SU-DHL-6 (cell line): ENCODE measurements at regions not wholly inside any gene's neighbourhood (a gene's known extent, or its start where the extent isn't known, plus 50 kb on each side); places are given as distances from the start of the nearest gene placed in this dataset.

Experiments
- H2AFZ ChIP-seq: fragments of 200-600 bp; sonication (generic); 2 replicates; pipeline ENCODE4 v1.6.1; 2014; ENCODE audit warnings: low read depth, mild to moderate bottlenecking, moderate library complexity, mixed read lengths, antibody characterized with exemption, low read length; ENCODE audit not compliant: severe bottlenecking
- H3F3A ChIP-seq: fragments of 200-600 bp; shearing (Covaris generic); 2 replicates; pipeline ENCODE4 v1.6.0; 2016; ENCODE audit warnings: antibody characterized with exemption, mild to moderate bottlenecking; ENCODE audit not compliant: insufficient read depth
- H3K27ac ChIP-seq: fragments of 200-600 bp; sonication (generic); 2 replicates; pipeline ENCODE4 v1.5.1; 2016; ENCODE audit warnings: low read depth, mild to moderate bottlenecking, low read length, moderate library complexity, mixed read lengths
- H3K27me3 ChIP-seq: fragments of 200-600 bp; sonication (generic), shearing (Covaris generic); 2 replicates; pipeline ENCODE4 v1.6.0; 2014; ENCODE audit warnings: mild to moderate bottlenecking, low read length
- H3K36me3 ChIP-seq: fragments of 200-600 bp; sonication (generic); 2 replicates; pipeline ENCODE4 v1.6.1; 2014; ENCODE audit warnings: mild to moderate bottlenecking, low read length, mixed read lengths
- H3K4me2 ChIP-seq: fragments of 300-600, 200-600 bp; shearing (Covaris generic), sonication (generic); 2 replicates; pipeline ENCODE4 v1.6.0; 2014; ENCODE audit warnings: low read length, low read depth, mild to moderate bottlenecking; ENCODE audit not compliant: poor library complexity, severe bottlenecking
- H3K4me3 ChIP-seq: fragments of 200-600 bp; sonication (generic); 2 replicates; pipeline ENCODE4 v1.5.1; 2014; ENCODE audit warnings: antibody characterized with exemption, low read length, mild to moderate bottlenecking, mixed read lengths; ENCODE audit not compliant: insufficient read depth, poor library complexity, severe bottlenecking
- H3K79me2 ChIP-seq: fragments of 200-600 bp; sonication (generic); 2 replicates; pipeline ENCODE4 v1.6.1; 2014; ENCODE audit warnings: mild to moderate bottlenecking, low read length, moderate library complexity; ENCODE audit not compliant: insufficient read depth
- H3K9ac ChIP-seq: fragments of 200-600 bp; sonication (generic); 2 replicates; pipeline ENCODE4 v1.7.0; 2014; ENCODE audit warnings: mild to moderate bottlenecking, low read length
- H3K9me2 ChIP-seq: fragments of 200-600 bp; sonication (generic); replicated peaks from 2 replicates; pipeline ENCODE4 v1.6.1; 2014; ENCODE audit warnings: low read length; ENCODE audit not compliant: insufficient read depth
- H3K9me3 ChIP-seq: fragments of 200-600 bp; sonication (generic); 2 replicates; pipeline ENCODE4 v1.6.1; 2014; ENCODE audit warnings: low read length, mixed read lengths; ENCODE audit not compliant: insufficient read depth
- H4K20me1 ChIP-seq: fragments of 200-600 bp; sonication (generic); 2 replicates; pipeline ENCODE4 v1.6.1; 2014; ENCODE audit warnings: low read depth, mild to moderate bottlenecking, antibody characterized with exemption, low read length, moderate library complexity, mixed read lengths
- CTCF ChIP-seq: fragments of 200-600 bp; sonication (generic); IDR thresholded peaks from one replicate; pipeline ENCODE4 v1.5.1; 2017; ENCODE audit warnings: antibody characterized with exemption, mild to moderate bottlenecking, low read length, moderate library complexity; ENCODE audit not compliant: insufficient read depth, poor library complexity, severe bottlenecking
- EZH2phosphoT487 ChIP-seq: fragments of 200-600 bp; sonication (generic), shearing (Covaris generic); conservative IDR thresholded peaks from 2 replicates; pipeline ENCODE4 v1.6.1; 2018; ENCODE audit warnings: mild to moderate bottlenecking, antibody characterized with exemption, low read length, moderate library complexity, mixed read lengths

- Histone ChIP-seq H2AFZ (no peak overlapping the region), H3K4me3 (no peak overlapping the region), H4K20me1 (no peaks in the 10 kb centered on the region), H3K27me3 (no peaks in the 10 kb centered on the region), H3K36me3 (no peaks in the 10 kb centered on the region), H3F3A (no peaks in the 10 kb centered on the region), H3K27ac (no peak overlapping the region), H3K4me2 (no peak overlapping the region), H3K79me2 (no peaks in the 10 kb centered on the region), H3K9ac (no peak overlapping the region), H3K9me2 (no peaks in the 10 kb centered on the region), H3K9me3 (no peaks in the 10 kb centered on the region)
- TF ChIP-seq CTCF (no peak), EZH2phosphoT487 (no peak)
Observed at GRCh38 chr15:35973029-35973428, 427.1 kb upstream of the DPH6 start.

- Histone ChIP-seq H3K9ac (no peak overlapping the region), H3K4me2 (no peak overlapping the region), H3K36me3 (no peaks in the 10 kb centered on the region), H3K27me3 (no peaks in the 10 kb centered on the region), H4K20me1 (no peaks in the 10 kb centered on the region), H3K27ac (no peak overlapping the region), H3K4me3 (no peak overlapping the region), H3K9me2 (no peaks in the 10 kb centered on the region), H3F3A (no peaks in the 10 kb centered on the region), H3K79me2 (no peaks in the 10 kb centered on the region), H3K9me3 (no peaks in the 10 kb centered on the region), H2AFZ (no peak overlapping the region)
- TF ChIP-seq EZH2phosphoT487: no peak
- no peak for TF ChIP-seq CTCF
Observed at GRCh38 chr15:35974052-35974451, 428.1 kb upstream of the DPH6 start.

- Histone ChIP-seq H2AFZ (no peak overlapping the region), H3K79me2 (no peaks in the 10 kb centered on the region), H3K36me3 (no peaks in the 10 kb centered on the region), H3K4me3 (no peak overlapping the region), H3F3A (no peaks in the 10 kb centered on the region), H3K27me3 (no peaks in the 10 kb centered on the region), H3K9me3 (no peaks in the 10 kb centered on the region), H3K9ac (no peak overlapping the region), H4K20me1 (no peaks in the 10 kb centered on the region), H3K4me2 (no peak overlapping the region), H3K9me2 (no peaks in the 10 kb centered on the region), H3K27ac (no peak overlapping the region)
- TF ChIP-seq CTCF: no peak
- TF ChIP-seq EZH2phosphoT487: no peak
Observed at GRCh38 chr15:35975941-35976340, 430.0 kb upstream of the DPH6 start.

- H3K27me3 ChIP-seq: no peaks in the 10 kb centered on the region
- no peak overlapping the region for H3K27ac ChIP-seq
- no peaks in the 10 kb centered on the region for H3K9me2 ChIP-seq
- H3K36me3 ChIP-seq: no peaks in the 10 kb centered on the region
- H3K9me3 ChIP-seq: no peaks in the 10 kb centered on the region
- H3K9ac ChIP-seq: no peak overlapping the region
- H3K4me2 ChIP-seq: no peak overlapping the region
- no peaks in the 10 kb centered on the region for H3F3A ChIP-seq
- no peaks in the 10 kb centered on the region for H4K20me1 ChIP-seq
- H3K79me2 ChIP-seq: no peaks in the 10 kb centered on the region
- TF ChIP-seq CTCF (no peak), EZH2phosphoT487 (no peak)
- H2AFZ ChIP-seq: no peak overlapping the region
- no peak overlapping the region for H3K4me3 ChIP-seq
Observed at GRCh38 chr15:35979608-35980007, 433.6 kb upstream of the DPH6 start.
